ENCODE measurements at regions not wholly inside any gene's neighbourhood (a gene's known extent, or its start where the extent isn't known, plus 50 kb on each side); places are given as distances from the start of the nearest gene placed in this dataset.

DNA sequence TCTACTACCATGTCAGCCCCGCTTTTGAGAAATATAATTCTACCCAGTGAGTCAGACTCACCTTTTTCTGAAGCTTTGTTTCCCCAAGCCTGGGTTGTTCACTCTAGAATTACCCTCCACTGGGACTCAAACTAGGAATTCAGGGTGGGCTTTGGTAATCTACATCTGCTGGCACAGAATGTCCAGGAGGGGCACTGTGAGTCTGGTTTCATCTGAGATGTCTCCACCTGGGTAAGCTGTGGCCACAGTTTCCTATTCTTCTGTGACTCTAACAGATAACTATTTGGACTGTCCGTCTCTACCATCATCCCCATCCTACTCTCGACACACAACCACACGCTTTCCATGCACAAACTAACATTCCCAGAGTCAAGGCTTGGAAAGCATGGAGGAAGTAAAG lies 457.2 kb downstream of the STK39 start:
- H3K36me3 ChIP-seq = no peaks in the 10 kb centered on the region
- TF ChIP-seq, protein P1, sequence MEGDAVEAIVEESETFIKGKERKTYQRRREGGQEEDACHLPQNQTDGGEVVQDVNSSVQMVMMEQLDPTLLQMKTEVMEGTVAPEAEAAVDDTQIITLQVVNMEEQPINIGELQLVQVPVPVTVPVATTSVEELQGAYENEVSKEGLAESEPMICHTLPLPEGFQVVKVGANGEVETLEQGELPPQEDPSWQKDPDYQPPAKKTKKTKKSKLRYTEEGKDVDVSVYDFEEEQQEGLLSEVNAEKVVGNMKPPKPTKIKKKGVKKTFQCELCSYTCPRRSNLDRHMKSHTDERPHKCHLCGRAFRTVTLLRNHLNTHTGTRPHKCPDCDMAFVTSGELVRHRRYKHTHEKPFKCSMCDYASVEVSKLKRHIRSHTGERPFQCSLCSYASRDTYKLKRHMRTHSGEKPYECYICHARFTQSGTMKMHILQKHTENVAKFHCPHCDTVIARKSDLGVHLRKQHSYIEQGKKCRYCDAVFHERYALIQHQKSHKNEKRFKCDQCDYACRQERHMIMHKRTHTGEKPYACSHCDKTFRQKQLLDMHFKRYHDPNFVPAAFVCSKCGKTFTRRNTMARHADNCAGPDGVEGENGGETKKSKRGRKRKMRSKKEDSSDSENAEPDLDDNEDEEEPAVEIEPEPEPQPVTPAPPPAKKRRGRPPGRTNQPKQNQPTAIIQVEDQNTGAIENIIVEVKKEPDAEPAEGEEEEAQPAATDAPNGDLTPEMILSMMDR (IDR thresholded peaks at IDR 0.05 in 8 of 11, conservative IDR thresholded peaks at IDR 0.05 in 3 of 11) = no peak
- TF ChIP-seq POLR2A (IDR thresholded peaks at IDR 0.05) = no peak
- TF ChIP-seq POLR2AphosphoS5 (IDR thresholded peaks at IDR 0.05) = no peak
- H3K27ac ChIP-seq = no peak overlapping the region
- intact Hi-C loops (cut with DNase I; ENCODE audit: low total_unique reads) = no loop called here
- no peaks in the 10 kb centered on the region for H3K4me1 ChIP-seq
- H3K27me3 ChIP-seq (replicated peaks in 1 of 7) = no peaks in the 10 kb centered on the region
- no peak for DNase-seq
- WGBS, 5 donors = 88 to 97% (median 93%) methylated on average over 4 of the region's 4 CpGs
- no peak overlapping the region for H3K4me3 ChIP-seq
- H3K9me3 ChIP-seq = no peaks in the 10 kb centered on the region

DNA sequence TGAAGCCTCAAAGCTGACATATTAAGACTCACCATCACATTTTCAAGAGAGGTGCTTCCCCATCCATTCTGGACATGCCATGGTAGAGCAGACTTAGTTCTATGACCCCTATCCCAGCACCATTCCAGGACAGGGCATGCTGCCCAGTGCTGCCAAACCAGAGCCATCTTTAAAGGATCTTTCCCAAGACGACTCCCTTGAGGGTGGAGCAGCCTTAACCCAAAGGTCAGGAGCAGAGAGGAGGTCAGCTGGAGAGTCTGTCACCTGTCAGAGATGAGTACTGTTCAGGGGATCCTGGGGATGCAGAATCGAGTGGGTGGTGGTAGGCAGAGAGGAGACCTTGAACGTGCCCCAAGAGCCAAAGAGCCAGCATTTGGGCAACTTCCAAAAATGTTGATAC lies 459.8 kb downstream of the STK39 start:
- H3K36me3 ChIP-seq = no peaks in the 10 kb centered on the region
- H3K4me3 ChIP-seq = no peak overlapping the region
- 58 to 72% (median 60%) methylated on average over 3 of the region's 3 CpGs for WGBS, 5 donors
- H3K27me3 ChIP-seq (replicated peaks in 1 of 7) = no peaks in the 10 kb centered on the region
- no peaks in the 10 kb centered on the region for H3K9me3 ChIP-seq
- TF ChIP-seq, protein P1 (IDR thresholded peaks at IDR 0.05 in 8 of 11, conservative IDR thresholded peaks at IDR 0.05 in 3 of 11) = no peak
- no peak for TF ChIP-seq POLR2A (IDR thresholded peaks at IDR 0.05)
- TF ChIP-seq POLR2AphosphoS5 (IDR thresholded peaks at IDR 0.05) = no peak
- intact Hi-C loops (cut with DNase I; ENCODE audit: low total_unique reads) = no loop called here
- DNase-seq = no peak
- no peaks in the 10 kb centered on the region for H3K4me1 ChIP-seq
- H3K27ac ChIP-seq = no peak overlapping the region

DNA sequence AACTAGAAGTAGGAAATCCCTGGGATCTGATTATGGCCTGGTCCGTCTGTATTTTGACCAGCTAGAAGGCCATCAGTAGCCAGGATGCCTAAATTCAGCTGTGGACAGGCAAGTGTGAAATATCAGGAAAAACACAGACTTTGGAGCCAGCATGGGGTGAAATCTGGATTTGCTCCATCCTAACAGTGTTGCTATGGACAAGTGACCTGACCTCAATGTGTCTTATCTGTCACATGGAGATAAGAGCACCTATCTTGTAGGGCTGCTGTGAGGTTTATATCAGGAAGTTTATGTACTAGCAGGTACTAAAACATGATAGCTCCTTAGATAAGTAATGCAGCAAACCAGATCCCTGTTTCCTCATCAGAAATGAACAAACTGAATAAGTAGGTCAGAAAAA lies 460.4 kb downstream of the STK39 start:
- intact Hi-C loops (cut with DNase I; ENCODE audit: low total_unique reads) = no loop called here
- H3K27me3 ChIP-seq (replicated peaks in 1 of 7) = no peaks in the 10 kb centered on the region
- TF ChIP-seq, protein P1 (IDR thresholded peaks at IDR 0.05 in 8 of 11, conservative IDR thresholded peaks at IDR 0.05 in 3 of 11) = no peak

DNA sequence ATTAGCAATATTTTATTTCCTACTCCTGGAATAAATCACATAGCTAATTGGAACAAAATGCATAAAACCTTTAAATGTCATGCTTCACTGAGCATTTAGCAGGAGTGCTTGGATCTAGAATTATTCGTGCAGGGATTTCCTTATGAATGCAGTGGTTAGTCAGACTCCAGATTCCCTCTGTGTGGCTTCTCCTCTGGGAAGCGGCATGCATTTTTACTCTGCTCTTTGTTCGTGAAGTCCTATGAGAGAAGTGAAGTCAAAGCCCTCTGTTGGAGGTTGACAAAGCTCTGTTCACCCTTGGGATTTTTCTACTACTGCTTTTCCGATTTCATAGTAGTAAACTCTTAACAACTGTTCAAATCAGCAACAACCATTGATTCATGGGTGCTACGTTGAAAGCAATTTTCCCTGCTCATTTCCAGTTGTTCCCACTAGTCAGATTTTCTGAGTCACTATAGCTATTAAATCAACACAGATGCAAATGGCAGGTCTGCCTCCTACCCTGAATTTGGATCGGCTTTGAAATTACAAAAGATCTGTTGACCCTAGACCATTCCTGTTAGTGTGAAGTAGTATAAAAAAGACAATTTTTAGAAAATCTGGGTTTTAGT lies 461.7 kb downstream of the STK39 start:
- intact Hi-C loops (cut with DNase I; ENCODE audit: low total_unique reads) = no loop called here
- DNase-seq = no peak

More for the DNA sequence above, 460.4 kb downstream of the STK39 start:
- Histone ChIP-seq H3K4me3 (no peak overlapping the region), H3K27ac (no peak overlapping the region), H3K4me1 (no peaks in the 10 kb centered on the region), H3K9me3 (no peaks in the 10 kb centered on the region), H3K36me3 (no peaks in the 10 kb centered on the region)
- 70 to 89% (median 86%) methylated on average over 1 of the region's 1 CpG for WGBS, 5 donors
- no peak for DNase-seq

More for the DNA sequence above, 461.7 kb downstream of the STK39 start:
- no peaks in the 10 kb centered on the region for H3K9me3 ChIP-seq
- H3K4me1 ChIP-seq = no peaks in the 10 kb centered on the region
- no peak overlapping the region for H3K4me3 ChIP-seq
- TF ChIP-seq POLR2A (IDR thresholded peaks at IDR 0.05) (no peak), POLR2AphosphoS5 (IDR thresholded peaks at IDR 0.05) (no peak)
- TF ChIP-seq, protein P1 (IDR thresholded peaks at IDR 0.05 in 8 of 11, conservative IDR thresholded peaks at IDR 0.05 in 3 of 11) = no peak
- H3K27ac ChIP-seq = no peak overlapping the region
- 74 to 85% (median 75%) methylated on average over 6 of the region's 6 CpGs for WGBS, 5 donors
- H3K27me3 ChIP-seq (replicated peaks in 1 of 7) = no peaks in the 10 kb centered on the region
- no peaks in the 10 kb centered on the region for H3K36me3 ChIP-seq
